ENCODE measurements at regions not wholly inside any gene's neighbourhood (a gene's known extent, or its start where the extent isn't known, plus 50 kb on each side); places are given as distances from the start of the nearest gene placed in this dataset.

DNA sequence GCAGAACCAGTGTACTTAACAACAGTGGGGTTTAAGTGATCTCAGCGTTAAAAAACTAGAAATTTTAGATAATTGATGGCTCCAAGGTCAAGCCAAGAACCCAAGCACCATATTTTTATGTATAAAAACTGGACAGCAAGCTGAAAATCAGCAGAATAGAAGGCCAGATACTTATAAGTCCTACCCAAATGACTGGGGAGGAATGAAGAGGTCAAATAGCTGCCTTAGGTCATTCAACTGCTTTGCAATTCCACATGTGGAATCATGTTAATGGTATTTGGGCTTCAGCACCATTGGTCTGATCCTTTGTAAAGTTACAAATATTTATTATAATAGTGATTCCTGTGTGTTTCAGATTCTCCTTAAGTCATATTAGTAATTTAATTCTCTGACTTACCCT, 108.4 kb downstream of the FAT3 start:
- TF ChIP-seq, protein P1, sequence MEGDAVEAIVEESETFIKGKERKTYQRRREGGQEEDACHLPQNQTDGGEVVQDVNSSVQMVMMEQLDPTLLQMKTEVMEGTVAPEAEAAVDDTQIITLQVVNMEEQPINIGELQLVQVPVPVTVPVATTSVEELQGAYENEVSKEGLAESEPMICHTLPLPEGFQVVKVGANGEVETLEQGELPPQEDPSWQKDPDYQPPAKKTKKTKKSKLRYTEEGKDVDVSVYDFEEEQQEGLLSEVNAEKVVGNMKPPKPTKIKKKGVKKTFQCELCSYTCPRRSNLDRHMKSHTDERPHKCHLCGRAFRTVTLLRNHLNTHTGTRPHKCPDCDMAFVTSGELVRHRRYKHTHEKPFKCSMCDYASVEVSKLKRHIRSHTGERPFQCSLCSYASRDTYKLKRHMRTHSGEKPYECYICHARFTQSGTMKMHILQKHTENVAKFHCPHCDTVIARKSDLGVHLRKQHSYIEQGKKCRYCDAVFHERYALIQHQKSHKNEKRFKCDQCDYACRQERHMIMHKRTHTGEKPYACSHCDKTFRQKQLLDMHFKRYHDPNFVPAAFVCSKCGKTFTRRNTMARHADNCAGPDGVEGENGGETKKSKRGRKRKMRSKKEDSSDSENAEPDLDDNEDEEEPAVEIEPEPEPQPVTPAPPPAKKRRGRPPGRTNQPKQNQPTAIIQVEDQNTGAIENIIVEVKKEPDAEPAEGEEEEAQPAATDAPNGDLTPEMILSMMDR (IDR thresholded peaks at IDR 0.05; ENCODE audit: low read depth, low read length), result no peak
- H3K4me3 ChIP-seq (ENCODE audit: low read depth, low read length), result no peak overlapping the region

DNA sequence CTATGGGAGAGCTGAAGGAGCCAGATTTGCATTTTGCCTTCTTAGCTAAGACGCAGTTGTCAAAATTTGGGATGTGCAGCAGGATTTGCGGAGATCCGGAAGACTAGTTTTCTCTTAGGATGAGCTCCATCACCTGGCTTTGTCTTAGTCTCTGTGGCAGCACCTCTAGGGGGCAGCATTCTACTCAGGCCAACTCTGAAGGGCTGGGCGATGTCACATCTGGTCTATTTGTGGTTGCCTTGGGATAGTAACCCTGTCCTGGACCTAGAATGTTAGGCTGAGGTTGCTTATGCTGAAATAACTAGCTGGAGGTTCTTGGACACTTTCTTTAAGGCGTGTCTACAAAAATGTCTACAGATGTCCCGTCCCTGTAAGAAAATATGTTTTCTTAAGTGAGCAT, 116.2 kb downstream of the FAT3 start:
- H3K4me3 ChIP-seq (ENCODE audit: low read depth, low read length), result no peak overlapping the region
- TF ChIP-seq, protein P1 (IDR thresholded peaks at IDR 0.05; ENCODE audit: low read depth, low read length), result no peak

DNA sequence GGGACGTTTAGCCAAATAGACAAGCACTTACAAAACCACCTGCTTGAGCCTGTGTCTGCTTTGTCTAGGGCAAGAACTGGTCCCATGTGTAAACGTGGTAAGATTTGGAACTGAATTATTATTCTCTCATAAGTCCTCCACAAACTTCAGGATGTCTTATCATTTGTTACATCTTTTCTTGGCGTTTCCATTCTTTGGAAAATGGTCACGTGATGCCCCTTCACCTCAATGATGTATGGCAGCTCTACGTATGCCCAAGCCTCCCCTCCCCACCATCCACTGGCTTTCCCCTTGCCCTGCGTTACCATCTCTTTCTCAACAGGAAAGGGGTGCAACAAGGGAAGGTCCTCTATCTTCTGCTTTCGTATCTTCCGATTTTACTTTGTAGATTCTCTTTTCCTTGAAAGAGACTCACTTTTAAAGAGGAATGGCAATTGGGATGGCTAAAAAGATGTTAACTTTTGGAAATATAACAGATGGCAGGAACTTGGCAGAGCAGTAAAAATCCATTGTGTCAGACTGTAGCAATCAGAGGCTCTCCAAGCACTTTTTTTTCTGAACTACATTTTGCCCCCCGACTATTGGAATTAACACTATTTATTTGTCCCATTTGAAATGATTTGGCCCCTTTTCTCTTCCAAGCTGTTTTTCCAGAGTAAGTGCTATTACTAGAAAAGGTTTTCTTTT, 117.6 kb downstream of the FAT3 start:
- TF ChIP-seq, protein P1 (IDR thresholded peaks at IDR 0.05; ENCODE audit: low read depth, low read length), result no peak
- no peak overlapping the region for H3K4me3 ChIP-seq (ENCODE audit: low read depth, low read length)

DNA sequence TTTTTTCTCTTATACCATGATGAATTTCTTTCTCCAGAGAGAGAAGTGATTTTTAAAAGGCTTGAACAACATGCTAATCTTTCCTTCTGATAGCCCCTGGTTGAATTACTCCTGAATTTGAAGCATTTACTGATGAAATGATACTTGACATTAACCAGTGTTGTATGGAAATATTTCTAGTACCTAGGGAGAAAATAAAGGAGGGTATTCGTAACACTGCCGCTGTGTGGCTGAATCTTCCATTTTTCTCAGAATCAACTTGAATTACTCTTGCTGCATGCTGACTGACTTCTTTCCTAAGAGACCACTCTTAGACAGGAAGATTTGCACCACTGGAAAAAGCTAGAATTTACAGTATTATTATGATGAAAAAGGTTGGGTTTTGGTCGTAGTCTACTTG, 118.3 kb downstream of the FAT3 start:
- no peak overlapping the region for H3K4me3 ChIP-seq (ENCODE audit: low read depth, low read length)
- TF ChIP-seq, protein P1 (IDR thresholded peaks at IDR 0.05; ENCODE audit: low read depth, low read length), result no peak

DNA sequence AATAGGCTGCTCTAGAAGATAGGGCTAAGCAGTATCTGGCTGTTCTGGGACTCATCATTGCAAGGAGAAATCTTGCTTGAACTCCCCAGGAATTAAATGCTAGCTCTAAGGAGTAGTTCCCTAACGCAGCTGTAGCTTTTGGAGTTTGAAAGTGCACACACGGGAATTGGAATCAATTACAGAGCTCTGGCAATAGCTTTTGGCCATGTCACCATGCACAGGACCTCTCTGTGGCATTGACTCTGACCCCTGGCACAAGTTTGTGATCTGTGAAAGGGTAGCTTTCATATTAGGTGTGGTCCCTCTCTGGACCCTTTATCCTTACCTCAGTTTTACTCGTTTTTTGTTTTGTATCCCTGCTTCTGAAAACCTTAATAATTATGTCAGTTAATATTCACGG, 121.6 kb downstream of the FAT3 start:
- no peak overlapping the region for H3K4me3 ChIP-seq (ENCODE audit: low read depth, low read length)
- TF ChIP-seq, protein P1 (IDR thresholded peaks at IDR 0.05; ENCODE audit: low read depth, low read length), result no peak

DNA sequence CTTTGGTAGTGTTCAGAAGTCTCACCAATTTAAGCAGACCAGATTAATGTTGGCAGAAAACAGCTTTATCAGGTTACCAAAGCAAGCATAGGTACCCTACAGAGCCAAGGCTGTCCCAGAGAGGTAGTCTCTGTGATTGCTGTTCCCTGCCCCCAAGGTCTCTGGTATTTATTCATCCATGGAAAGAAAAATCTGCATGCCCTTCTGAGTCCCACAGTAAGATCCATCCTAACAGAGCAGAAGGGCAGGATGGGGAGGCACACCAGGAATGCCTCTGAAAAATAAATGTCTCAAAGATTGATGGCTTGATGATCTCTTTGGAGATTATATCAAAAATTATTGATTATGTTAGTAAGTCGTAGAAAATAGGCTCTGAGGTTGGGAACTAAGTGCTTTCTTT, 122.8 kb downstream of the FAT3 start:
- no peak overlapping the region for H3K4me3 ChIP-seq (ENCODE audit: low read depth, low read length)
- TF ChIP-seq, protein P1 (IDR thresholded peaks at IDR 0.05; ENCODE audit: low read depth, low read length), result no peak

DNA sequence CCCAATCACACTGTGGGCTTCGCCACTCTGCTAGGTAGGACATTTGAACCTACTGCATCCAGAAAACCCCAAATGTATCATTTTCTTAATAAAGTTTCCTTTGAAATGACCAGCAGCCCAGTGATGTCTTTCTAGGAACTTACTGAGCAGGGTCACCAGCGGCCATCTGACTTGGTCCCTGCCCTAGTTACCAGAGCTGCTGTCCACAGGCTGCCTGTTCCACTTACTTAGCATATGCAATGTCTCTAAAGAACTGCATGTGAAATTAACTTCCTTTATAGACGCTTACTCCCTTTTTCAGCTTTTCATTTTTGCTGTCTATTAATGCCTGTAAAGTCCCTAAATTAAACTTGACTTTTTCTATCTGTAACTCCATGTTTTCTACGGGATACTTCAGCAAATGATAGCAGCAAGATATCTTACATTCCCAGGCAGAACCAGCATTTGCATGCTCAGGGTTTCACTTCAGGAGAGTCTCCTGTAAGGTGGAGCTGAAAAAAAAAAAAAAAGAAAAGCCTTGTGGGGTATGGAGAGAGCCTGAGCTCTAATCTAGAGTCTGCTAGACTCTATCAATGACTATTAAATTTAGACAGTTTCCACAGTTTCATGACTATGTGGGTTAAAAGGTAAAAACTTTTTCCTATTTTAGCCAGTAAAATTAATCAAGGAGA, 125.0 kb downstream of the FAT3 start:
- TF ChIP-seq, protein P1 (IDR thresholded peaks at IDR 0.05; ENCODE audit: low read depth, low read length), result no peak
- H3K4me3 ChIP-seq (ENCODE audit: low read depth, low read length), result no peak overlapping the region
